ENCODE measurements at regions not wholly inside any gene's neighbourhood (a gene's known extent, or its start where the extent isn't known, plus 50 kb on each side); places are given as distances from the start of the nearest gene placed in this dataset.
A peak's percentile ranks its signal among the peaks of the same experiment; 100 is the strongest.

DNA sequence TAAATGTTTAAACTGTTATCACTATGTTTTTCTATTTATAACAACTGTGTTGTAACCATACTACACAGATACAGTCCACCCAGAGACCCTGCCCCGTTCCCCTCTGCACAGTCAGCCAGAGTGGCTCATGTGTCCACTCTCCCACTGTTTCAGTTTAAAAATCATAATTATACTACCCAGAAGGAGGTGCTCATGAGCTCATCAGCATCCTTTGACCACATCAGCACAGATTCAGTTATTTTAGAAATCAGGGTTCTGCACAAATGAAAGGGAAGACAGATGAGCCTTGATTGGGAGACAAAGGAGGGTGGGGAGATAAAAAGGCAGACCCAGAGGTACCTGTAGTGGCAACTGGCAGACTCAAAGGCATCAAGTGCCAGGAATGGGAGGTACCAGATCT is 124.3 kb downstream of the RCN1 start:
- Histone ChIP-seq H3K9ac (ENCODE audit: control insufficient read depth, insufficient read depth, low read length) (no peak overlapping the region), H3K27me3 (replicated peaks in 1 of 2; ENCODE audit: control insufficient read depth in 2 of 2, insufficient read depth in 2 of 2, low read length in 1 of 2) (no peaks in the 10 kb centered on the region), H3K9me3 (replicated peaks; ENCODE audit: control insufficient read depth, insufficient read depth, low read length) (no peaks in the 10 kb centered on the region), H4K20me1 (ENCODE audit: control insufficient read depth, insufficient read depth) (no peaks in the 10 kb centered on the region), H3K4me3 (no peak overlapping the region), H2AFZ (ENCODE audit: control insufficient read depth, low read depth, low read length) (no peak overlapping the region), H3K36me3 (ENCODE audit: control insufficient read depth in 2 of 2, insufficient read depth in 2 of 2, low read length in 1 of 2) (no peaks in the 10 kb centered on the region), H3K4me1 (ENCODE audit: control insufficient read depth, insufficient read depth, low read length) (no peaks in the 10 kb centered on the region), H3K79me2 (ENCODE audit: control insufficient read depth, insufficient read depth, low read length) (no peaks in the 10 kb centered on the region), H3K4me2 (ENCODE audit: control insufficient read depth, insufficient read depth) (no peak overlapping the region), H3K27ac (ENCODE audit: control insufficient read depth, insufficient read depth) (no peak overlapping the region)
- intact Hi-C loops (cut with micrococcal nuclease; ENCODE audit: unreplicated experiment) = no loop called here
- TF ChIP-seq SREBF2 (IDR thresholded peaks at IDR 0.05; ENCODE audit: low read length) = no peak
- TF ChIP-seq, protein P1, sequence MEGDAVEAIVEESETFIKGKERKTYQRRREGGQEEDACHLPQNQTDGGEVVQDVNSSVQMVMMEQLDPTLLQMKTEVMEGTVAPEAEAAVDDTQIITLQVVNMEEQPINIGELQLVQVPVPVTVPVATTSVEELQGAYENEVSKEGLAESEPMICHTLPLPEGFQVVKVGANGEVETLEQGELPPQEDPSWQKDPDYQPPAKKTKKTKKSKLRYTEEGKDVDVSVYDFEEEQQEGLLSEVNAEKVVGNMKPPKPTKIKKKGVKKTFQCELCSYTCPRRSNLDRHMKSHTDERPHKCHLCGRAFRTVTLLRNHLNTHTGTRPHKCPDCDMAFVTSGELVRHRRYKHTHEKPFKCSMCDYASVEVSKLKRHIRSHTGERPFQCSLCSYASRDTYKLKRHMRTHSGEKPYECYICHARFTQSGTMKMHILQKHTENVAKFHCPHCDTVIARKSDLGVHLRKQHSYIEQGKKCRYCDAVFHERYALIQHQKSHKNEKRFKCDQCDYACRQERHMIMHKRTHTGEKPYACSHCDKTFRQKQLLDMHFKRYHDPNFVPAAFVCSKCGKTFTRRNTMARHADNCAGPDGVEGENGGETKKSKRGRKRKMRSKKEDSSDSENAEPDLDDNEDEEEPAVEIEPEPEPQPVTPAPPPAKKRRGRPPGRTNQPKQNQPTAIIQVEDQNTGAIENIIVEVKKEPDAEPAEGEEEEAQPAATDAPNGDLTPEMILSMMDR (IDR thresholded peaks at IDR 0.05 in 2 of 3, conservative IDR thresholded peaks at IDR 0.05 in 1 of 3; ENCODE audit: control insufficient read depth in 2 of 3, extremely low read depth in 1 of 3, insufficient read depth in 1 of 3, low read depth in 3 of 3, low read length in 3 of 3) = 0 out of 6 replicates have a peak, but pooled peaks of 1 of the 3 experiments have one; percentile 7
- TF ChIP-seq USF1 (IDR thresholded peaks at IDR 0.05; ENCODE audit: borderline replicate concordance, extremely low read length, insufficient read depth, low read depth, low read length) = no peak
- ATAC-seq (no peak), DNase-seq (ENCODE audit: low read depth, low spot score) (no peak), FAIRE-seq (no peak)
- POLR2A ChIA-PET = no interaction called here
- no TSS peak for BruUV-seq (replicated peaks)
- CTCF ChIA-PET = interaction anchor here (1.1 to 1.3 kb wide), 2 partner anchors 39 to 82 kb away, joined by 3 read pairs; no protein-coding TSS in a partner anchor
- SMC1A ChIA-PET (ENCODE audit: uncharacterized antibody, unreplicated experiment) = interaction anchor here (1.0 to 1.5 kb wide), 2 partner anchors 40 to 88 kb away, joined by 3 to 4 read pairs; no protein-coding TSS in a partner anchor
- 0% methylated on average over 1 of the region's 1 CpG for WGBS (ENCODE audit: insufficient coverage, insufficient replicate concordance, low lambda C conversion rate, missing lambda C conversion rate)
- in situ Hi-C loops (cut with MboI) = no loop called here
- RAD21 ChIA-PET (ENCODE audit: unreplicated experiment) = no interaction called here

DNA sequence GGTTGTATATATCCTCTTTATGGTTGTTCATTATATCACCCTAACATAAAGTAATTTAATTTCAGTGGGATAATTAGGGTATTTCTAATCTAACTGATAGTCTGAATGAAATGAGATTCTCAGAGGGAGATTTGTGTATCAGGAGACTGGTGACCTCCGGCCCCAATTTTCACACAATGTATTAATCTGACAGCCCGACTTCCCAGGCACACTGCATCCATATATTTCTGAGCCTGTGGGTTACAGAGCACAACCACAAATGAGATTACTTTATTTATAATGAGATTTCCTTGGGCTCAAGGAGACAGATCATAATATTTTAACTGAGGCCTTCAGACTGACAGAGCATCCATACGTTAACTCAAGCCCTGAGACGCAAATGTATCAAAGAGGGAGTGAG is 125.9 kb downstream of the RCN1 start:
- BruUV-seq (replicated peaks) = no TSS peak
- in situ Hi-C loops (cut with MboI) (no loop called here), intact Hi-C loops (cut with micrococcal nuclease; ENCODE audit: unreplicated experiment) (no loop called here)
- no peaks in the 10 kb centered on the region for H3K79me2 ChIP-seq (ENCODE audit: control insufficient read depth, insufficient read depth, low read length)
- no peaks in the 10 kb centered on the region for H4K20me1 ChIP-seq (ENCODE audit: control insufficient read depth, insufficient read depth)
- TF ChIP-seq JUNB (IDR thresholded peaks at IDR 0.05) (no peak), SIN3A (IDR thresholded peaks at IDR 0.05; ENCODE audit: low read depth, low read length) (no peak), CHD1 (IDR thresholded peaks at IDR 0.05; ENCODE audit: low read depth, low read length) (no peak), SMAD5 (IDR thresholded peaks at IDR 0.05; ENCODE audit: low read depth) (no peak)
- H3K27me3 ChIP-seq (replicated peaks in 1 of 2; ENCODE audit: control insufficient read depth in 2 of 2, insufficient read depth in 2 of 2, low read length in 1 of 2) = no peaks in the 10 kb centered on the region
- 79% methylated on average over 4 of the region's 4 CpGs for WGBS (ENCODE audit: insufficient coverage, insufficient replicate concordance, low lambda C conversion rate, missing lambda C conversion rate)
- no peaks in the 10 kb centered on the region for H3K4me1 ChIP-seq (ENCODE audit: control insufficient read depth, insufficient read depth, low read length)
- no peak overlapping the region for H3K4me2 ChIP-seq (ENCODE audit: control insufficient read depth, insufficient read depth)
- no peak for ATAC-seq
- ChIA-PET CTCF (no interaction called here), RAD21 (ENCODE audit: unreplicated experiment) (no interaction called here), POLR2A (no interaction called here), SMC1A (ENCODE audit: uncharacterized antibody, unreplicated experiment) (interaction anchor here (1.0 kb wide), 1 partner anchor 36 kb away, joined by 3 read pairs; no protein-coding TSS in a partner anchor)
- H3K4me3 ChIP-seq = no peak overlapping the region
- H3K9me3 ChIP-seq (replicated peaks; ENCODE audit: control insufficient read depth, insufficient read depth, low read length) = no peaks in the 10 kb centered on the region
- no peak for FAIRE-seq
- H3K36me3 ChIP-seq (ENCODE audit: control insufficient read depth in 2 of 2, insufficient read depth in 2 of 2, low read length in 1 of 2) = no peaks in the 10 kb centered on the region
- no peak overlapping the region for H3K9ac ChIP-seq (ENCODE audit: control insufficient read depth, insufficient read depth, low read length)
- H3K27ac ChIP-seq (ENCODE audit: control insufficient read depth, insufficient read depth) = no peak overlapping the region
- no peak overlapping the region for H2AFZ ChIP-seq (ENCODE audit: control insufficient read depth, low read depth, low read length)
- no peak for DNase-seq (ENCODE audit: low read depth, low spot score)

Data from GM12878 (cell line).